IMR-90 (cell line): ENCODE measurements at regions not wholly inside any gene's neighbourhood (a gene's known extent, or its start where the extent isn't known, plus 50 kb on each side); places are given as distances from the start of the nearest gene placed in this dataset.

Experiments used
- ATAC-seq: fragments of 200-7000 bp; cut with Tn5 transposase; 2 replicates; pipeline ENCODE4 v1.9.1; 2020; ENCODE audit warnings: low read depth, mild to moderate bottlenecking, moderate library complexity
- BruUV-seq: library from RNA; stranded (reverse); fragments of 400-500 nt; replicated peaks from 2 replicates; lab custom pipeline; 2021; lab: Mats Ljungman, UMichigan
- CTCF ChIA-PET: fragments of 300-600 bp; formaldehyde crosslinking; extraction: SDS; loops from one replicate; lab custom pipeline; 2021; ENCODE audit warnings: antibody characterized with exemption; lab: Yijun Ruan, JAX
- POLR2A ChIA-PET: fragments of 300-600 bp; sonication (Branson Sonifier 250); formaldehyde crosslinking; loops from one replicate; lab custom pipeline; 2022; ENCODE audit warnings: antibody characterized with exemption; ENCODE audit not compliant: unreplicated experiment; lab: Charles Lee
- DNase-seq: peaks from one replicate; pipeline ENCODE4 v3.0.0; 2013
- H2AFZ ChIP-seq: replicated peaks from 2 replicates; pipeline ENCODE3; 2013; ENCODE audit warnings: low read length, mild to moderate bottlenecking; ENCODE audit not compliant: poor library complexity
- H2AK5ac ChIP-seq: 2 replicates; pipeline ENCODE4 v1.6.1; 2013; ENCODE audit warnings: low read depth, low read length, inconsistent platforms
- H2AK9ac ChIP-seq: replicated peaks from 2 replicates; pipeline ENCODE3; 2013; ENCODE audit warnings: mild to moderate bottlenecking, low read depth, low read length, moderate library complexity; ENCODE audit not compliant: poor library complexity
- H2BK120ac ChIP-seq: 2 replicates; pipeline ENCODE4 v1.6.1; 2013; ENCODE audit warnings: low read depth, low read length, inconsistent platforms
- H2BK15ac ChIP-seq: 3 replicates; pipeline ENCODE4 v1.6.1; 2013; ENCODE audit warnings: low read depth, low read length, inconsistent platforms
- H2BK20ac ChIP-seq: 2 replicates; pipeline ENCODE4 v1.6.1; 2013; ENCODE audit warnings: low read depth, mild to moderate bottlenecking, inconsistent platforms, low read length, moderate library complexity
- H2BK5ac ChIP-seq: 2 replicates; pipeline ENCODE4 v1.6.1; 2013; ENCODE audit warnings: mild to moderate bottlenecking, low read depth, low read length, inconsistent platforms; ENCODE audit not compliant: poor library complexity, severe bottlenecking
- H3K14ac ChIP-seq: replicated peaks from 2 replicates; pipeline ENCODE4 v1.6.1; 2013; ENCODE audit warnings: low read depth, low read length, inconsistent platforms
- H3K18ac ChIP-seq: 2 replicates; pipeline ENCODE4 v1.6.1; 2013; ENCODE audit warnings: low read depth, low read length, control low read depth
- H3K23ac ChIP-seq: 2 replicates; pipeline ENCODE4 v1.6.1; 2013; ENCODE audit warnings: low read depth, low read length, inconsistent platforms
- H3K27ac ChIP-seq: 2 replicates; pipeline ENCODE4 v1.5.1; 2013; ENCODE audit warnings: mild to moderate bottlenecking, control low read depth, low read length; ENCODE audit not compliant: insufficient read depth
- H3K27me3 ChIP-seq: 2 replicates; pipeline ENCODE4 v1.6.1; 2013; ENCODE audit warnings: low read length; ENCODE audit not compliant: control insufficient read depth, insufficient read depth
- H3K36me3 ChIP-seq: 2 replicates; pipeline ENCODE4 v1.6.1; 2013; ENCODE audit warnings: low read length, mixed read lengths; ENCODE audit not compliant: control insufficient read depth, insufficient read depth
- H3K4ac ChIP-seq: 2 replicates; pipeline ENCODE4 v1.6.1; 2013; ENCODE audit warnings: low read depth, low read length, inconsistent platforms
- H3K4me1 ChIP-seq: 2 replicates; pipeline ENCODE4 v1.6.1; 2013; ENCODE audit warnings: low read length, mixed read lengths; ENCODE audit not compliant: control insufficient read depth, insufficient read depth
- H3K4me2 ChIP-seq: 2 replicates; pipeline ENCODE4 v1.6.1; 2013; ENCODE audit warnings: low read depth, mild to moderate bottlenecking, control low read depth, low read length, moderate library complexity
- H3K4me3 ChIP-seq: 2 replicates; pipeline ENCODE4 v1.5.1; 2013; ENCODE audit warnings: low read depth, mild to moderate bottlenecking, control low read depth, low read length, moderate library complexity; ENCODE audit not compliant: insufficient read depth
- H3K56ac ChIP-seq: 2 replicates; pipeline ENCODE4 v1.6.1; 2013; ENCODE audit warnings: low read length, inconsistent platforms; ENCODE audit not compliant: insufficient read depth; ENCODE audit errors: extremely low read depth
- H3K79me1 ChIP-seq, 2 experiments: 2 replicates each; pipeline ENCODE4 v1.6.1; 2013; ENCODE audit warnings: low read length in 2 of 2, inconsistent platforms in 1 of 2, low read depth in 1 of 2
- H3K9ac ChIP-seq: 2 replicates; pipeline ENCODE4 v1.6.1; 2013; ENCODE audit warnings: low read depth, low read length, control low read depth
- H3K9me1 ChIP-seq: 2 replicates; pipeline ENCODE4 v1.6.1; 2013; ENCODE audit warnings: low read length, inconsistent platforms; ENCODE audit not compliant: insufficient read depth
- H3K9me3 ChIP-seq: 2 replicates; pipeline ENCODE4 v1.6.1; 2013; ENCODE audit warnings: low read length; ENCODE audit not compliant: control insufficient read depth, insufficient read depth
- H4K20me1 ChIP-seq: 2 replicates; pipeline ENCODE4 v1.6.1; 2013; ENCODE audit warnings: low read length, inconsistent platforms; ENCODE audit not compliant: insufficient read depth
- H4K5ac ChIP-seq: 2 replicates; pipeline ENCODE4 v1.6.1; 2013; ENCODE audit warnings: mild to moderate bottlenecking, low read depth, low read length, control low read depth
- H4K8ac ChIP-seq, 2 experiments: 2 replicates each; pipeline ENCODE4 v1.6.1; 2013; ENCODE audit warnings: low read depth in 2 of 2, low read length in 2 of 2, control low read depth in 1 of 2, inconsistent platforms in 1 of 2
- H4K91ac ChIP-seq: 2 replicates; pipeline ENCODE4 v1.6.1; 2013; ENCODE audit warnings: low read depth, low read length, inconsistent platforms; ENCODE audit not compliant: insufficient read depth
- CEBPB ChIP-seq: IDR thresholded peaks from 2 replicates; pipeline ENCODE4 v1.6.1; 2012; ENCODE audit warnings: low read depth, low read length, improper control_type of control experiment
- ELK1 ChIP-seq: fragments of 150-350 bp; IDR thresholded peaks from 2 replicates; pipeline ENCODE4 v1.6.1; 2016; ENCODE audit warnings: low read depth, mild to moderate bottlenecking, low read length, moderate library complexity, borderline replicate concordance
- FOS ChIP-seq: fragments of 150-350 bp; IDR thresholded peaks from 2 replicates; pipeline ENCODE4 v1.6.1; 2016; ENCODE audit warnings: low read depth, low read length
- MXI1 ChIP-seq: IDR thresholded peaks from 2 replicates; pipeline ENCODE4 v1.6.1; 2012; ENCODE audit warnings: low read depth, mild to moderate bottlenecking, low read length, moderate library complexity, borderline replicate concordance
- NFE2L2 ChIP-seq: fragments of 150-350 bp; IDR thresholded peaks from 2 replicates; pipeline ENCODE4 v1.6.1; 2016; ENCODE audit warnings: low read depth, mild to moderate bottlenecking, low read length
- POLR2A ChIP-seq: IDR thresholded peaks from 2 replicates; pipeline ENCODE4 v1.6.1; 2012; ENCODE audit warnings: mild to moderate bottlenecking, low read depth, low read length
- RAD21 ChIP-seq: IDR thresholded peaks from 2 replicates; pipeline ENCODE4 v1.6.1; 2012; ENCODE audit warnings: low read length, improper control_type of control experiment
- RCOR1 ChIP-seq: IDR thresholded peaks from 2 replicates; pipeline ENCODE4 v1.6.1; 2012; ENCODE audit warnings: mild to moderate bottlenecking, low read length, improper control_type of control experiment; ENCODE audit not compliant: insufficient replicate concordance
- RFX5 ChIP-seq: IDR thresholded peaks from 2 replicates; pipeline ENCODE4 v1.8.0; 2012; ENCODE audit warnings: low read depth, mild to moderate bottlenecking, low read length, moderate library complexity
- SMC3 ChIP-seq: fragments of 150-350 bp; IDR thresholded peaks from 2 replicates; pipeline ENCODE4 v1.6.1; 2016; ENCODE audit warnings: low read depth, mild to moderate bottlenecking, antibody characterized with exemption, low read length, moderate library complexity
- WGBS, 2 experiments: methylation state at CpG; one replicate each; pipeline versions ENCODE4 v1.1.5 to v1.1.7; 2013; ENCODE audit warnings: missing lambda C conversion rate in 2 of 2; ENCODE audit not compliant: insufficient read length in 1 of 2; ENCODE audit errors: extremely low coverage in 2 of 2; 5-methylcytosine and 5-hydroxymethylcytosine counted together
- dilution Hi-C: fragments of 300-500 bp; cut with HindIII; formaldehyde crosslinking; loops from one replicate; pipeline ENCODE4 v1.14.3; 2018; ENCODE audit warnings: low sequenced_read_pairs; ENCODE audit not compliant: unreplicated experiment
- in situ Hi-C: fragments of 300-500 bp; cut with MboI; formaldehyde crosslinking; loops from 3 replicates; pipeline ENCODE4 v1.14.3; 2019; ENCODE audit warnings: low sequenced_read_pairs, inconsistent platforms, mixed read lengths
- intact Hi-C: fragments of 100-400 bp; cut with micrococcal nuclease; formaldehyde crosslinking; loops from 2 replicates; pipeline ENCODE4 v1.10.0; 2022
- TF ChIP-seq, protein P1 (sequence below): conservative IDR thresholded peaks from 2 replicates; pipeline ENCODE4 v1.5.1; 2012; ENCODE audit warnings: mild to moderate bottlenecking, low read depth, low read length, improper control_type of control experiment

- no peak overlapping the region for H3K4ac ChIP-seq
- no peak overlapping the region for H3K18ac ChIP-seq
- no peak overlapping the region for H3K4me3 ChIP-seq
- H3K9me1 ChIP-seq, result no peaks in the 10 kb centered on the region
- H3K9ac ChIP-seq, result no peak overlapping the region
- H4K8ac ChIP-seq, result no peak overlapping the region
- dilution Hi-C loops (no loop called here), in situ Hi-C loops (no loop called here), intact Hi-C loops (no loop called here)
- CTCF ChIA-PET, result no interaction called here
- no peak overlapping the region for H4K91ac ChIP-seq
- POLR2A ChIA-PET, result no interaction called here
- no peak overlapping the region for H2BK120ac ChIP-seq
- H3K23ac ChIP-seq, result no peak overlapping the region
- BruUV-seq, result no TSS peak
- H2AFZ ChIP-seq, result no peak overlapping the region
- H3K27me3 ChIP-seq, result no peaks in the 10 kb centered on the region
- H3K27ac ChIP-seq, result no peak overlapping the region
- H3K79me1 ChIP-seq, result no peaks in the 10 kb centered on the region
- no peak overlapping the region for H2BK5ac ChIP-seq
- no peak overlapping the region for H3K4me2 ChIP-seq
- H2AK5ac ChIP-seq, result no peak overlapping the region
- no peak overlapping the region for H2BK15ac ChIP-seq
- H2BK20ac ChIP-seq, result no peak overlapping the region
- no peak for ATAC-seq
- WGBS, 2 experiments, result 100% methylated on average over 2 of the region's 4 CpGs; no CpG with 5 or more reads in 1 of the 2 experiments
- H3K4me1 ChIP-seq, result no peaks in the 10 kb centered on the region
- no peaks in the 10 kb centered on the region for H3K36me3 ChIP-seq
- H2AK9ac ChIP-seq, result no peak overlapping the region
- no peak for DNase-seq
- no peak overlapping the region for H3K56ac ChIP-seq
- H3K9me3 ChIP-seq, result peaks cover 3% of the 10 kb centered on the region; the same call in 1 of the 2 replicates
- H4K20me1 ChIP-seq, result no peaks in the 10 kb centered on the region
- no peak overlapping the region for H3K14ac ChIP-seq
- no peak for TF ChIP-seq ELK1
- no peak for TF ChIP-seq SMC3
- no peak for TF ChIP-seq RAD21
- no peak for TF ChIP-seq RCOR1
- TF ChIP-seq POLR2A, result no peak
- TF ChIP-seq MXI1, result no peak
- no peak for TF ChIP-seq FOS
- TF ChIP-seq RFX5, result no peak
- TF ChIP-seq CEBPB, result no peak
- TF ChIP-seq, protein P1, sequence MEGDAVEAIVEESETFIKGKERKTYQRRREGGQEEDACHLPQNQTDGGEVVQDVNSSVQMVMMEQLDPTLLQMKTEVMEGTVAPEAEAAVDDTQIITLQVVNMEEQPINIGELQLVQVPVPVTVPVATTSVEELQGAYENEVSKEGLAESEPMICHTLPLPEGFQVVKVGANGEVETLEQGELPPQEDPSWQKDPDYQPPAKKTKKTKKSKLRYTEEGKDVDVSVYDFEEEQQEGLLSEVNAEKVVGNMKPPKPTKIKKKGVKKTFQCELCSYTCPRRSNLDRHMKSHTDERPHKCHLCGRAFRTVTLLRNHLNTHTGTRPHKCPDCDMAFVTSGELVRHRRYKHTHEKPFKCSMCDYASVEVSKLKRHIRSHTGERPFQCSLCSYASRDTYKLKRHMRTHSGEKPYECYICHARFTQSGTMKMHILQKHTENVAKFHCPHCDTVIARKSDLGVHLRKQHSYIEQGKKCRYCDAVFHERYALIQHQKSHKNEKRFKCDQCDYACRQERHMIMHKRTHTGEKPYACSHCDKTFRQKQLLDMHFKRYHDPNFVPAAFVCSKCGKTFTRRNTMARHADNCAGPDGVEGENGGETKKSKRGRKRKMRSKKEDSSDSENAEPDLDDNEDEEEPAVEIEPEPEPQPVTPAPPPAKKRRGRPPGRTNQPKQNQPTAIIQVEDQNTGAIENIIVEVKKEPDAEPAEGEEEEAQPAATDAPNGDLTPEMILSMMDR, result no peak
- no peak for TF ChIP-seq NFE2L2
- no peak overlapping the region for H4K5ac ChIP-seq
These were observed 178.6 kb downstream of the DUSP6 start for GRCh38 chr12:89173678-89174077.
